ENCODE measurements at regions not wholly inside any gene's neighbourhood (a gene's known extent, or its start where the extent isn't known, plus 50 kb on each side); places are given as distances from the start of the nearest gene placed in this dataset.
"Not testable (repeated sequence)": the region's sequence is repeated elsewhere in the genome, so short reads cannot be mapped to it uniquely, and the experiment has no call there.

GRCh38 chr10:32182476-32182875 lies 126.3 kb upstream of the KIF5B start:
- ATAC-seq (no peak), DNase-seq (no peak)
- Mint-ChIP-seq H3K9me3 (no peaks in the 10 kb centered on the region), H3K27ac (no peak overlapping the region), H3K4me3 (no peak overlapping the region), H3K36me3 (ENCODE audit: low read depth) (no peaks in the 10 kb centered on the region), H3K4me1 (no peaks in the 10 kb centered on the region), H3K27me3 (no peaks in the 10 kb centered on the region)

GRCh38 chr10:32180390-32181280 lies 124.4 kb upstream of the KIF5B start:
- no peaks in the 10 kb centered on the region for H3K36me3 Mint-ChIP-seq (ENCODE audit: low read depth)
- DNase-seq = no peak
- H3K27me3 Mint-ChIP-seq = no peaks in the 10 kb centered on the region
- no peak for ATAC-seq
- H3K4me1 Mint-ChIP-seq = no peaks in the 10 kb centered on the region
- no peak overlapping the region for H3K4me3 Mint-ChIP-seq
- H3K9me3 Mint-ChIP-seq = no peaks in the 10 kb centered on the region
- H3K27ac Mint-ChIP-seq = no peak overlapping the region

- Mint-ChIP-seq H3K9me3 (no peaks in the 10 kb centered on the region), H3K36me3 (ENCODE audit: low read depth) (no peaks in the 10 kb centered on the region), H3K4me3 (no peak overlapping the region), H3K27me3 (no peaks in the 10 kb centered on the region), H3K4me1 (no peaks in the 10 kb centered on the region), H3K27ac (no peak overlapping the region)
- ATAC-seq = no peak
- DNase-seq = no peak
Measured at GRCh38 chr10:32179836-32180235, 123.6 kb upstream of the KIF5B start.

- H3K27ac Mint-ChIP-seq; H3K36me3 Mint-ChIP-seq (ENCODE audit: low read depth); H3K4me1 Mint-ChIP-seq; H3K9me3 Mint-ChIP-seq; H3K27me3 Mint-ChIP-seq; ATAC-seq; H3K4me3 Mint-ChIP-seq; DNase-seq: not testable (repeated sequence)
Measured at GRCh38 chr10:32177594-32177993, 121.4 kb upstream of the KIF5B start.

- Mint-ChIP-seq H3K4me3 (no peak overlapping the region), H3K9me3 (no peaks in the 10 kb centered on the region), H3K4me1 (no peaks in the 10 kb centered on the region), H3K27ac (no peak overlapping the region), H3K36me3 (ENCODE audit: low read depth) (no peaks in the 10 kb centered on the region), H3K27me3 (no peaks in the 10 kb centered on the region)
- DNase-seq (no peak), ATAC-seq (no peak)
Measured at GRCh38 chr10:32175629-32176028, 119.4 kb upstream of the KIF5B start.

GRCh38 chr10:32174349-32174893 lies 118.2 kb upstream of the KIF5B start:
- Mint-ChIP-seq H3K36me3 (ENCODE audit: low read depth) (no peaks in the 10 kb centered on the region), H3K27ac (no peak overlapping the region), H3K9me3 (no peaks in the 10 kb centered on the region), H3K27me3 (no peaks in the 10 kb centered on the region), H3K4me1 (no peaks in the 10 kb centered on the region), H3K4me3 (no peak overlapping the region)
- no peak for DNase-seq
- no peak for ATAC-seq

- Mint-ChIP-seq H3K27ac (no peak overlapping the region), H3K4me3 (no peak overlapping the region), H3K4me1 (no peaks in the 10 kb centered on the region), H3K36me3 (ENCODE audit: low read depth) (no peaks in the 10 kb centered on the region), H3K9me3 (no peaks in the 10 kb centered on the region), H3K27me3 (peaks cover 3% of the 10 kb centered on the region)
- ATAC-seq (no peak), DNase-seq (no peak)
Measured at GRCh38 chr10:32171204-32171603, 115.0 kb upstream of the KIF5B start.

- no peak for ATAC-seq
- H3K36me3 Mint-ChIP-seq (ENCODE audit: low read depth) = no peaks in the 10 kb centered on the region
- no peak overlapping the region for H3K27ac Mint-ChIP-seq
- no peak for DNase-seq
- H3K4me3 Mint-ChIP-seq = no peak overlapping the region
- H3K27me3 Mint-ChIP-seq = peaks cover 3% of the 10 kb centered on the region
- no peaks in the 10 kb centered on the region for H3K4me1 Mint-ChIP-seq
- H3K9me3 Mint-ChIP-seq = no peaks in the 10 kb centered on the region
Measured at GRCh38 chr10:32169556-32169955, 113.3 kb upstream of the KIF5B start.

- no peak overlapping the region for H3K27ac Mint-ChIP-seq
- ATAC-seq (no peak), DNase-seq (no peak)
- no peaks in the 10 kb centered on the region for H3K4me1 Mint-ChIP-seq
- no peaks in the 10 kb centered on the region for H3K9me3 Mint-ChIP-seq
- no peak overlapping the region for H3K4me3 Mint-ChIP-seq
- H3K27me3 Mint-ChIP-seq = peaks cover 3% of the 10 kb centered on the region
- no peaks in the 10 kb centered on the region for H3K36me3 Mint-ChIP-seq (ENCODE audit: low read depth)
Measured at GRCh38 chr10:32167450-32167849, 111.2 kb upstream of the KIF5B start.

- no peak for DNase-seq
- Mint-ChIP-seq H3K36me3 (ENCODE audit: low read depth) (no peaks in the 10 kb centered on the region), H3K4me1 (no peaks in the 10 kb centered on the region)
Measured at GRCh38 chr10:32166365-32166764, 110.1 kb upstream of the KIF5B start.

GRCh38 chr10:32163762-32164148 lies 107.5 kb upstream of the KIF5B start:
- ATAC-seq (no peak), DNase-seq (no peak)
- no peak overlapping the region for H3K27ac Mint-ChIP-seq
- peaks cover 3% of the 10 kb centered on the region for H3K27me3 Mint-ChIP-seq
- no peaks in the 10 kb centered on the region for H3K4me1 Mint-ChIP-seq
- H3K9me3 Mint-ChIP-seq = no peaks in the 10 kb centered on the region
- H3K4me3 Mint-ChIP-seq = no peak overlapping the region
- no peaks in the 10 kb centered on the region for H3K36me3 Mint-ChIP-seq (ENCODE audit: low read depth)

More at GRCh38 chr10:32166365-32166764, 110.1 kb upstream of the KIF5B start:
- ATAC-seq = no peak
- no peak overlapping the region for H3K4me3 Mint-ChIP-seq
- H3K9me3 Mint-ChIP-seq = no peaks in the 10 kb centered on the region
- H3K27ac Mint-ChIP-seq = no peak overlapping the region
- H3K27me3 Mint-ChIP-seq = peaks cover 3% of the 10 kb centered on the region

- ATAC-seq = no peak
- no peaks in the 10 kb centered on the region for H3K36me3 Mint-ChIP-seq (ENCODE audit: low read depth)
- H3K27ac Mint-ChIP-seq = no peak overlapping the region
- H3K27me3 Mint-ChIP-seq = no peaks in the 10 kb centered on the region
- DNase-seq = no peak
- no peak overlapping the region for H3K4me3 Mint-ChIP-seq
- no peaks in the 10 kb centered on the region for H3K9me3 Mint-ChIP-seq
- H3K4me1 Mint-ChIP-seq = no peaks in the 10 kb centered on the region
Measured at GRCh38 chr10:32163071-32163761, 107.0 kb upstream of the KIF5B start.

- no peaks in the 10 kb centered on the region for H3K9me3 Mint-ChIP-seq
- ATAC-seq (no peak), DNase-seq (no peak)
- no peak overlapping the region for H3K27ac Mint-ChIP-seq
- no peaks in the 10 kb centered on the region for H3K27me3 Mint-ChIP-seq
- no peaks in the 10 kb centered on the region for H3K36me3 Mint-ChIP-seq (ENCODE audit: low read depth)
- H3K4me1 Mint-ChIP-seq = no peaks in the 10 kb centered on the region
- H3K4me3 Mint-ChIP-seq = no peak overlapping the region
Measured at GRCh38 chr10:32161586-32161985, 105.4 kb upstream of the KIF5B start.

- no peaks in the 10 kb centered on the region for H3K36me3 Mint-ChIP-seq (ENCODE audit: low read depth)
- no peaks in the 10 kb centered on the region for H3K9me3 Mint-ChIP-seq
- no peaks in the 10 kb centered on the region for H3K27me3 Mint-ChIP-seq
- H3K27ac Mint-ChIP-seq = no peak overlapping the region
- ATAC-seq (no peak), DNase-seq (no peak)
- H3K4me3 Mint-ChIP-seq = no peak overlapping the region
- H3K4me1 Mint-ChIP-seq = no peaks in the 10 kb centered on the region
Measured at GRCh38 chr10:32160864-32161263, 104.6 kb upstream of the KIF5B start.

GRCh38 chr10:32159264-32159663 lies 103.0 kb upstream of the KIF5B start:
- Mint-ChIP-seq H3K36me3 (ENCODE audit: low read depth) (no peaks in the 10 kb centered on the region), H3K27me3 (no peaks in the 10 kb centered on the region), H3K4me1 (no peaks in the 10 kb centered on the region), H3K9me3 (peaks cover 4% of the 10 kb centered on the region), H3K27ac (no peak overlapping the region), H3K4me3 (no peak overlapping the region)
- ATAC-seq (no peak), DNase-seq (no peak)
